ENCODE measurements at regions not wholly inside any gene's neighbourhood (a gene's known extent, or its start where the extent isn't known, plus 50 kb on each side); places are given as distances from the start of the nearest gene placed in this dataset.

DNA sequence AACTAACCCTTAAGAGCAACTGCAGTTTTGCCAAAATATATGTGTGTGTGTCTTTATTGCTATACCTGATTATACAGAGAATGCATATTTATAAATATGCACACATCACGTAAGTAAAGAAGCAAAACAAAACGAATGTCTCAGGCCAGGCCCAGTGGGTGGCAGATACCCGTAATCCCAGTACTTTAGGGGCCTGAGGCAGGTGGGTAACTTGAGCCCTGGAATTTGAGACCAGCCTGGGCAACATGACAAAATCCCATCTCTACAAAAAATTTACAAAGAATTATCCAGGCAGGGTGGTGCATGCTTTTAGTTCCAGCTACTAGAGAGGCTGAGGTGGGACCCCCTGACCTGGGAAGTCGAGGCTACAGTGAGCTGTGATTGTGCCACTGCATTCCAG is 745.3 kb downstream of the SATB2 start:
- no peak for DNase-seq (ENCODE audit: low read depth in 1 of 2, low spot score in 1 of 2)

DNA sequence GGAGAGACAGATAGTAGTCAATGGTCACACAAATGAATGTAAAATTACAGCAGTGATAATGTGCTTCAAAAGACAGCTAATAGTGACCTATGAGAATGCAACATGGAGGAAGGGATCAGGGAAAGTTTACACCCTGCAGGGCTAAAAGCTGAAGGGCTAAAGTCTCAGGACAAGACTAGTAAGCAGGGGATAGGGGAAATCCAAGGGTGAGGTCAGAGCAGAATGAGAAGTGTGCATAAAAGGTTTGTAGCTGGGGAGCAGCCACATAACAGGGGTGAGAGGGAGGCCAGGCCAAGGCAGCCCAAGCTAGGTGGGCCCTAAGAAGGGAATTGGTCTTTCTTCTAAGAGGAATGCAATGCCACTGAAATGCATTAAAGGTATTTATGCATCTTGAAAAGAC is 746.3 kb downstream of the SATB2 start:
- no peak for DNase-seq (ENCODE audit: low read depth in 1 of 2, low spot score in 1 of 2)

GRCh38 chr2:198710562-198710961 is 747.2 kb downstream of the SATB2 start:
- DNase-seq (ENCODE audit: low read depth in 1 of 2, low spot score in 1 of 2), result no peak

DNA sequence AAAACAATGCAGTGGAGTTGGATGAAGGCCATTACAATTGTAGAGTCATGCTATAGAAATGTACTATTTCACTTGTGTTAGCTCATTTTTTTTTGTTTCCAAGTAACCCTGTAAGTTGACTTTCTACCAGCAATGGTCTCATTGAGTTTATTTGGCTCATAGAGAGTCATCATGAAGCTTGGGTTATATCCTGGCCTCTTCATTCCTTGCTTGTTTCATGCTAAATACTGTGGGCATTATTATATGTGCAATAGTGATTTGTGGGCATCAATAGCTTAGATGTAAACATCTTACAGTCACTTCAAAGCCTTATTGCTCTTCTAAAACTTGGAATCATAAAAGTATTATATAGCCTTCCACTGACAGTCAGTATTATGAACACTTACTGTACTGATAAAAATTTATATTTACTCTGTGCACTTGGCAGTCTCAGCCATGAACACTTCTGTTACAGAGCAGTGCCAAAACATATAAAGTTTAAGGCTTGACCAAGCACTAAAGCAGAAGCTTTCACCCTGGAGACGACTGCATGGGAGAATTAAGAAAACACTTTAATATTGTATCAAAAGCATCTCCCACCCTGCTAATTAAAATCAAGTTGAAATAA is 751.2 kb downstream of the SATB2 start:
- DNase-seq (ENCODE audit: low read depth in 1 of 2, low spot score in 1 of 2), result no peak

- no peak for DNase-seq (ENCODE audit: low read depth in 1 of 2, low spot score in 1 of 2)
Measured at GRCh38 chr2:198703281-198703680, 754.5 kb downstream of the SATB2 start.

DNA sequence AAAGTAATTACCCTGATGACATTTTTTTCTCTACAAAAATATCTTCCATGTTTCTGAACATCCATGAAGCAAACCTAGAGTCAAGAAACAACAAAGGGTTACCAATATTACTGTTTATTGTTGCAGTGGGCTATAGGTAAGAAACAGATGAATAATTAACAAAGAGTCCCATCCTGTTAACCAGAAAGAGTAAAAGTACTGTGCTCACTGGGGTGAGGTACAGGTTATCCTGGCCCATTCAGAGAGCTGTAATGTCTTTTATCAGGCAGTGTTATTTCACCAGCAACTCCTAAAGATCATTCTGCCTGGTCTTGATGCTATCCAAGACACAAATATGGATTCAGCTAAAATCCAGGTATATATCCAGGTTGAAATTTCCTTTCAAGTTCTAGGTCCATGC is 754.9 kb downstream of the SATB2 start:
- DNase-seq (ENCODE audit: low read depth in 1 of 2, low spot score in 1 of 2), result no peak

- no peak for DNase-seq (ENCODE audit: low read depth in 1 of 2, low spot score in 1 of 2)
Measured at GRCh38 chr2:198701481-198701880, 756.3 kb downstream of the SATB2 start.

DNA sequence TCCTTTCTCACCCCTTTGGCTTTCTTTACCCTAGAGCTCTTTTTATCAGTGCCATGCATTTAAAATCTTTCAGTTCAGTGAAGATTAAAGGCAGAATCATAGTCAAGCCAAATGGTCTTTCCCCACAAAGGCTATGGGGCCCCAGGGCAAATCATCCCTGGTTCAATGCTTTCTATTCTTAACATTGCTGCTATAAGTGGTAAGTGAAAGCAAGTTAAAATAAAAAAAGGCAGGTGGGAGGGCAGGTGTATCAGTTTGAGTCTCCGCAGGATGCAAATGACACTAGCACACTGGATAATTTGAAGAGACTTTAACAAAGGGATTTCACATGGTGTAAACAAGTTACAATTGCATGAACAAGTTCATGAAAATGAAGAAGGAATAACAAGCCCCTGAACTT is 757.4 kb downstream of the SATB2 start:
- no peak for DNase-seq (ENCODE audit: low read depth in 1 of 2, low spot score in 1 of 2)

GRCh38 chr2:198698230-198698629 is 759.5 kb downstream of the SATB2 start:
- DNase-seq (ENCODE audit: low read depth in 1 of 2, low spot score in 1 of 2), result no peak

GRCh38 chr2:198697794-198698193 is 759.9 kb downstream of the SATB2 start:
- DNase-seq (ENCODE audit: low read depth in 1 of 2, low spot score in 1 of 2), result no peak

DNA sequence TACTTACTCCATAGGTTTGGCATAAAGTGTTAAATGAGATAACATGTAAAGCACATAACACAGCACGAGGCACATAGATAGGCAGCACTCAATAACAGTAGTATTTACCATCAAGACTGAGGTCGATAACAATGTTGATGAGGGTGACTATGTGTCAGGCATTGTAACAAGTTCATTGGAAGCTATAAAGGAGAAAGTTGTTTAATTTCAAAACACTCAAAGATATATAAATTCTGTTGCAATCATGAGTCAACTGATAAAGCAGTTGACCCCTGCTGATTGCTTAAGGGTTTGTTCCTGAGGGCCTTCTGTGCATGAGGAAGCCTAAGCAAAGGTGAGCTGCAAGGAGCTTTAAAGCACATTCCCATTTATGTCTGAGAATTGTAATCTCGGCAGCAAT is 760.5 kb downstream of the SATB2 start:
- DNase-seq (ENCODE audit: low read depth in 1 of 2, low spot score in 1 of 2), result no peak

DNA sequence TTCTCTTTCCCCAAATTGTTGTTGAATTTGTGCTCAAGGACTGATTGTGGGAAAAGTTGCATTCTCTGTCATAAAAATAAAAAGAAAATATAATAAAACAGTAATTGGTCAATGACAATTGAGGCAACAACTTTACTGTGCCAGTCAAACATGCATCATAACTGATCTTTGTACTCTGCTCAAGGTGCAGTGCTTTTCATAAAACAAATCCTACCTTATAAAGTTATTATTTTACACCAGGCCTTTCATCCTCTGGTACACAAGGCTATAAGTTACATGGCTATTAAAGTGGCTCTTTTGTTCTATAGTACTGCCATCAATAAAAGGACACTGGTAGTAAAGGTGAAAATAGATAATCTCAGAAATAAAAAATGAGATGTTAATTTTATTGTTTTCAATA is 761.9 kb downstream of the SATB2 start:
- no peak for DNase-seq (ENCODE audit: low read depth in 1 of 2, low spot score in 1 of 2)

DNA sequence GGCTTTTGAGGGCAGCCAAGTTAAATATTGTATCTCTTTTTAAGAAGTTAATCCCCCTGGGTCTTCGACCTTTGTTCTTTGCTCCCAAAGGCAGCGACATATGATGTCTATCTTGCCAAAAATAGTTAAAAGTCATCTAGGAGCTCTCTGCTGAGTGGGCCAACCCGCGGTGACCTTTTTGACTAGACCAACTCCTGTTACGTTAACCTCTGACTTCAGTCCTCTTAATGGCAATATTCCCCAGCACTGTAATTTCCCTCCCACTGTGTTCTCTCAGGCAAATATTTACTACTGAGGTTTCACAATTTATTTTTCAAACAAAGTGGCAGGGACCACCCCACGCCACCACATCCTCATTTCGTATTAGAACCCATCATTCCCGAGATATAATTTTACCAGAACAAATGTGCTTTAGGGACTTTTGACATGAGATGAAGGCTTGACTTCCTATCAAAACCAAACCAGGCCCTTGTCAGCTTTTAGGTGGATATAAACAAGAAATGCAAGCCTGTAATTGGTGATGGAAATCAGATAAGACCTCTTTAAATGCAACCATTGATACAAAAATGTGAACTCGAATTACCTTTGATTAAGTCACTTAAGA is 764.7 kb downstream of the SATB2 start:
- DNase-seq (ENCODE audit: low read depth in 1 of 2, low spot score in 1 of 2), result no peak

- no peak for DNase-seq (ENCODE audit: low read depth in 1 of 2, low spot score in 1 of 2)
Measured at GRCh38 chr2:198691236-198691635, 766.5 kb downstream of the SATB2 start.

GRCh38 chr2:198664321-198664720 is 793.4 kb downstream of the SATB2 start:
- no peak for DNase-seq (ENCODE audit: low read depth in 1 of 2, low spot score in 1 of 2)

- no peak for DNase-seq (ENCODE audit: low read depth in 1 of 2, low spot score in 1 of 2)
Measured at GRCh38 chr2:198662905-198663304, 794.8 kb downstream of the SATB2 start.

- DNase-seq (ENCODE audit: low read depth in 1 of 2, low spot score in 1 of 2), result no peak
Measured at GRCh38 chr2:198660501-198660900, 797.2 kb downstream of the SATB2 start.

DNA sequence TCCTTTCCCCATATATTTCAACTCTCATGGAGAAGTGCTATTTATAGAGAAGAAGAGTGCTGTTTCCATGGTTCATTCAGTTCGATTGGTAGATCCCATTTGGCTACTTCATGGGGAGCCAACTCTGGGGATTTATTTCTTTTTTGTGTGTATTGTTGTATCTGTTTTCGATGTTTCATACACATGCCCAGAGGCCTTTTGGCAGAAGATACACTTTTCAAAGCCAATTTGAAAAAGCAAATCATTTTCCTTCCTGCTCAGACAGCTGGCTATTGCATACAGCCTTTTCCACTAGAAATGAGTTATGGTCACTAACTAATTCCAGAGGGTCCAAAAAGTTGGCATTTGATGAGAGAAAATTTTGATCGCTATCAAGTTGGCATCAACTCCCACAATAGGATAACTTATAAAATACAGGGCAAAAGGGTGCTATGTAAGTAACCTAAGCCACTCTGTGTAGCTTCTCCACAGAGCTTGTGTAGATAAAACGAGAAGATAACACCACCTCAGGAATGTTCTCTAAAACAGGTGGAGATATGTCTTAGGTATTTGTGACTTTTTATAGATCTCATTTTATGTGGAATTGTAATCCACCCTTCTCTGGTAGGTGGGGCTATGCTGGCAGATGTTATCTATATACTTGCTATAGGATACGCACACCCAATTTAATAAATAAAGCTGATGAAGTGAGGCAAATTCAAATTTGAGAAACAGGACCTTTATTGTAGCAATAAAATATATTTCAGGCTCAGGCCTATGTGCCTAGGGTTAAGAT is 798.5 kb downstream of the SATB2 start:
- DNase-seq (ENCODE audit: low read depth in 1 of 2, low spot score in 1 of 2), result no peak

GRCh38 chr2:198657512-198658121 is 800.1 kb downstream of the SATB2 start:
- no peak for DNase-seq (ENCODE audit: low read depth in 1 of 2, low spot score in 1 of 2)

DNA sequence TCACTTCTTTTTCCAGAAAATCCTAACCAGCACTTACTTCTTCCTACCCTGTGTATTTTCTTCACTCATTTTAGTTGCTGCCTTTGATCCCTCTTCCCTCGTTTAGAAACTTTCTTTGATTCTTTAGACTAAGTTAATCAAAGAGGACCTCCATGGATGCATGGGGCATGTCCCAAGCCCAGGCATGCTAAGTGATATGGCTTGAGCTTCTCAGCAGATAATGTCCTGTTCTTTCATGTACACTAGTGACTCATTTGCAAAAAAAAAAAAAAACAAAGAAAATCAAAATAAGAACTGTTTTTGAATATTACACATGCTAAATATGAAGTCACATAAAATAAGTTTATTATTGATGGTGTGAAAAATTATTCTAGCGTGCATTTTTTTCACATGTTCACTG is 800.9 kb downstream of the SATB2 start:
- DNase-seq (ENCODE audit: low read depth in 1 of 2, low spot score in 1 of 2), result no peak

GRCh38 chr2:198654646-198655045 is 803.1 kb downstream of the SATB2 start:
- DNase-seq (ENCODE audit: low read depth in 1 of 2, low spot score in 1 of 2), result no peak

DNA sequence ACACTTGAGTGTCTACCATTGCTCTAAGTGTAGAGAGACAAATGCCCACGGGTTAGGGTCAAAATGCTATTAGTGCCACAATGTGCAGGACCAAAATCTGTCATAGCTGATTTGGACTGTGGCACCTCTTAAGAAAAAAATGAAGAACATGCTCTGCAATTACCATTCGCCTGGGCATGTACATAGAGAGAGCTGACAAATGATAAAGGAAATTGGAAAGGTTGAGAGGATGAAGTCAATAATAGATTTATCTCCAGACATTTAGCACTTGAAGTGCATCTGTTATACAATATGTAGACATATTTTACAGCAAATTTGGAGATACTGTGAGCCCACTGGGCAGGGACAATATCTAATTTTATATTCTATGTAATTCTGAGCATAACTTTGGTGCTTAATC is 804.4 kb downstream of the SATB2 start:
- DNase-seq (ENCODE audit: low read depth in 1 of 2, low spot score in 1 of 2), result no peak

Data from stimulated activated CD4-positive, alpha-beta T cell treated with anti-CD3 and anti-CD28 coated beads, Interleukin-15, amount 100 ng/mL, for 1 hour (primary cell).